ENCODE measurements at regions not wholly inside any gene's neighbourhood (a gene's known extent, or its start where the extent isn't known, plus 50 kb on each side); places are given as distances from the start of the nearest gene placed in this dataset.
"Not testable (repeated sequence)": the region's sequence is repeated elsewhere in the genome, so short reads cannot be mapped to it uniquely, and the experiment has no call there.

DNA sequence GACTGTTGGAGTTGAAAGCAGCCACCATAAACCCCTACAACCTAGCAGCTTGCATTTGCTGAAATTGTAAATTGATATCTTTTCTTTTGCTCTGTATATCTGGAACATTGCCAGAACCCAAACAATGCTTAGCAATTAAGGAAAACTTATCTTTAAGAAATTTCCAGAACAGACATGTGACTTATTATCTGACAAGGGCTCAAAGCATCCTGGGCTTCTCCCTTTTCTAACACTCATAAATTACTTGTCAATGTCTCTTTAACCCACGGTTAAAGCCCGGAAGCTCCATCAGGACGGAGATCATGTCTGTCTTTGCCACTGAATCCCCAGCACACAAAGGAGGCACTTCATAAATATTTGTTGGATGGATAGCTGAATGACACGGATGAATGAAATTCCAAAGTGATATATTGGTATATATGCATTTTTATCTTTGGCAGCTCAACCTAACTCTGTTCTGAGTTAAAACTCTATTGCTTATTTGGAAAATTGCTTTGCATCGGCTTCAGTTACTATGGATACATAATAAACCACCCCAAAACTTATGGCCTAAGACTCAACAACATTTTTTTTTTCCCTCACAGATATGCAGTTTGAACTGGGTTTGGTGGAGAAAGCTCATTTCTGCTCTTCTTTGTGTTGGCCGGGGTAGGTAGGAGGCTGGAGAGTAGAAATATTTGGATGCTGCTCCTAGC is 103.1 kb upstream of the CLINT1 start:
- H3K9me3 Mint-ChIP-seq = no peaks in the 10 kb centered on the region
- H3K4me1 Mint-ChIP-seq (ENCODE audit: low read depth) = peaks cover under 1% of the 10 kb centered on the region
- ChIA-PET CTCF (interaction anchor here (1.4 to 2.6 kb wide), 2 partner anchors 13 to 33 kb away, joined by 4 to 9 read pairs; no protein-coding TSS in a partner anchor), POLR2A (no interaction called here)
- no peak overlapping the region for H3K4me3 Mint-ChIP-seq
- DNase-seq = no peak
- intact Hi-C loops (cut with micrococcal nuclease) = no loop called here
- H3K36me3 Mint-ChIP-seq = no peaks in the 10 kb centered on the region
- peaks cover 1% of the 10 kb centered on the region for H3K27me3 Mint-ChIP-seq
- H3K27ac Mint-ChIP-seq = no peak overlapping the region

DNA sequence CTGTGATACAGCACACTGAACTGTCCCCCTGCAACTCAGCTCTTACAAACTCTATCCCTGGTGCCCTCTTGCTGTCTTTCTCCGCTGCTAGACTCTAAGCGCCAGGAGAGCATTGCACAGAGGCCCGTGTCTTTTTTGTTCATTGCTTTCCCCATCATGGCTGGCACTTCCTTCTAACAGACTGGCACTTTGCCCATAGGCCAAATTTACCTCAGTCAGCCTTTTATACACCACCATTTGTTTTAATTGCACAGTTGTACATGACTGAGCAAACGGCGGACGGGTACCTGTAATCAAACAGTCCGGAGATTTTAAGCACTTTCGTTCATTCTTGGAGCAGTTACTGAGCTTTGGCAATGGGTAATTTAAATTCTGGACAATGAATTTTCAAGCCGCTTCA is 102.2 kb upstream of the CLINT1 start:
- Mint-ChIP-seq H3K36me3 (no peaks in the 10 kb centered on the region), H3K27me3 (peaks cover 1% of the 10 kb centered on the region), H3K27ac (no peak overlapping the region), H3K4me1 (ENCODE audit: low read depth) (peaks cover 7% of the 10 kb centered on the region), H3K9me3 (no peaks in the 10 kb centered on the region), H3K4me3 (no peak overlapping the region)
- CTCF ChIA-PET = interaction anchor here (1.4 to 2.6 kb wide), 2 partner anchors 12 to 34 kb away, joined by 4 to 9 read pairs; no protein-coding TSS in a partner anchor
- intact Hi-C loops (cut with micrococcal nuclease) = no loop called here
- POLR2A ChIA-PET = no interaction called here
- DNase-seq = no peak

DNA sequence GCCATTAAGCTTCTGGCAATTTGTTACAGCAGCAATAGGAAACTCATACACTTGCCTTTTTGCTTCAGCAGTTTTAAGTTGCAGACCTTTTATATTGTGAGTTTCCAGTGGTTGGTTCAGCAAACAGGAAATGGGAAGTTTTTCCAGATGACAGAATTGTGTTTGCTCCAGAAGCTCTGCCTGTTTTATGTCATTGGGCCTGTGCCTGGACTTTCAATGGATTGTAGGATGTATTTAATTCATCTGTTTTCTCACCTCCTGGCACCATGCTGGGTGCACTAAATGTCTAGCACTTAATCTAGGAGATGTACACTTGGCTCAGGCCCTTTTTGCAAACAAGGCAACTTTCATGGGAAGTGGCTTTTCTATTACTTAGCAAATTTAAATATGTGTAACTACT is 100.4 kb upstream of the CLINT1 start:
- peaks cover 7% of the 10 kb centered on the region for H3K4me1 Mint-ChIP-seq (ENCODE audit: low read depth)
- no peaks in the 10 kb centered on the region for H3K9me3 Mint-ChIP-seq
- H3K36me3 Mint-ChIP-seq = no peaks in the 10 kb centered on the region
- peaks cover 4% of the 10 kb centered on the region for H3K27me3 Mint-ChIP-seq
- H3K4me3 Mint-ChIP-seq = no peak overlapping the region
- intact Hi-C loops (cut with micrococcal nuclease) = no loop called here
- no peak overlapping the region for H3K27ac Mint-ChIP-seq
- ChIA-PET CTCF (no interaction called here), POLR2A (no interaction called here)
- no peak for DNase-seq

DNA sequence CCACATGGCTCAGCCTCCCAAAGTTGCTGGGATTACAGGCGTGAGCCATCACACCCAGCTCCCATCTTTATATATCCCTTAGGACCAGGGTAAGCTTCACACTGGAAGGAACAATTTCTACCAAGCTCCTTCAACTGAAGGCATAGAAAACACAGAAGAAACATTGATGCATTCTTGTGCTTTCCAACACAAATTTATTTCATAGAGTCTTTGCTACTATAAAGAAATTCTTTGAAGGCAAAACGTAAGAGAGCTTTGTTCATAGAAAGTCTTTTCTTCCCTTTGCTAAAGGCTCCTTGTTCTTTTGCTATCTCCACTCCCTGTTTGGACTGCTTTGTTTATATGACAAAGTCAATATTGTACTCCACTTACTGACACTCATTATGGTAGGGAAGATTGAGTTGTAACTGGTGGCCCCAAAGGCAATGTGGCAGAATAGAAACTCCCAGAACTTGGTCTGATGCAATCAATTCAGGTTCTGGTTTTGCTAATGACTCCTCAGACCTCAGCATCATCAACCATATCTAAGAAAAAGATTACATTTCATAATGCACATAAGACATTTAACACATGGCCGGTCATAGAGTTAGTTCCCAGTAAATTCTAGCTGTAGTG is 97.4 kb upstream of the CLINT1 start:
- intact Hi-C loops (cut with micrococcal nuclease) = no loop called here
- CTCF ChIA-PET = interaction anchor here (1.5 kb wide), 1 partner anchor 7 kb away, joined by 6 read pairs; no protein-coding TSS in a partner anchor
- POLR2A ChIA-PET = no interaction called here
- peaks cover 6% of the 10 kb centered on the region for H3K27me3 Mint-ChIP-seq
- H3K9me3 Mint-ChIP-seq = no peaks in the 10 kb centered on the region
- no peak overlapping the region for H3K27ac Mint-ChIP-seq
- DNase-seq = no peak
- H3K36me3 Mint-ChIP-seq = no peaks in the 10 kb centered on the region
- H3K4me3 Mint-ChIP-seq = no peak overlapping the region
- peaks cover 7% of the 10 kb centered on the region for H3K4me1 Mint-ChIP-seq (ENCODE audit: low read depth)

DNA sequence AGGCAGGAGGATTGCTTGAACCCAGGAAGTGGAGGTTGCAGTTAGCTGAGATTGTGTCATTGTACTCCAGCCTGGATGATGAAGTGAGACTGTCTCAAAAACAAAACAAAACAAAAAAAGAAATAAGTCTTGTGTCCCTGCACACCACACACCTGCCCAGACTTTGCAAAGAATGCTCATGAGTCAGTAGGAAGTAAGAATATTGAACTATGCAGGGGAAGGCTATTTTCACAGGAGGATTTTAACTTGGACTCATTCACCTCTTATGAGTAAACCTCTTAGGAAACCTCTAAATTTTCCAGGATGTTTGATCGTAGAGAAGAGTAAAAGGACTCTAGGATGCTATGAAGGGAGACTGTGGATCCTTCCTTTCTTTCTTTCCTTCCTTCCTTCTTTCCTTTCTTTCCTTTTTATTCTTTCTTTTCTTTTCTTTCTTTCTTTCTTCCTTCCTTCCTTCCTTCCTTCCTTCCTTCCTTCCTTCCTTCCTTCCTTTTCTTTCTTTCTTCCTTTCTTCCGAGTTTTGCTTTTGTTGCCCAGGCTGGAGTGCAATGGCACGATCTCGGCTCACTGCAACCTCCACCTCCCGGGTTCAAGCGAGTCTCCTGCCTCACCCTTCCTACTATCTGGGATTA is 96.7 kb upstream of the CLINT1 start:
- DNase-seq = no peak
- peaks cover 6% of the 10 kb centered on the region for H3K27me3 Mint-ChIP-seq
- no peaks in the 10 kb centered on the region for H3K9me3 Mint-ChIP-seq
- POLR2A ChIA-PET = no interaction called here
- no peaks in the 10 kb centered on the region for H3K36me3 Mint-ChIP-seq
- intact Hi-C loops (cut with micrococcal nuclease) = no loop called here
- peaks cover 7% of the 10 kb centered on the region for H3K4me1 Mint-ChIP-seq (ENCODE audit: low read depth)
- no peak overlapping the region for H3K27ac Mint-ChIP-seq
- no peak overlapping the region for H3K4me3 Mint-ChIP-seq
- CTCF ChIA-PET = no interaction called here

DNA sequence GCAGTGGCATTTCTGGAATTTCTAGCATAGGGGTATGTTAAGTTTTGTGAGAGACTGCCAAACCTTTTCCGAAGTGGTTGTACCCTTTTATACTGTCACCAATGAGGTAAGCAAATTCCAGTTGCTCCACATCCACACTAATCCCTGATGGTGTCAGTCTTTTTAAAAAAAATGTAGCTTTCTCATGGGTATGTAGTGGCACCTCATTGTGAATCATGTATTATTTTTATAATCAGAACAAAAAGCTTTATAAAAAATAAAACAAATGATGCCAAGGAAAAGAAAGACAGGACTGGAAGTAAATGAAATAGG is 93.4 kb upstream of the CLINT1 start:
- Mint-ChIP-seq H3K9me3 (no peaks in the 10 kb centered on the region), H3K27me3 (peaks cover 9% of the 10 kb centered on the region), H3K36me3 (no peaks in the 10 kb centered on the region), H3K4me3 (no peak overlapping the region), H3K27ac (no peak overlapping the region), H3K4me1 (ENCODE audit: low read depth) (peaks cover 12% of the 10 kb centered on the region)
- intact Hi-C loops (cut with micrococcal nuclease) = no loop called here
- CTCF ChIA-PET = interaction anchor here (0.5 to 5.7 kb wide), 6 partner anchors 19 to 190 kb away, joined by 3 to 69 read pairs (median 5); no protein-coding TSS in a partner anchor
- POLR2A ChIA-PET = no interaction called here
- no peak for DNase-seq

DNA sequence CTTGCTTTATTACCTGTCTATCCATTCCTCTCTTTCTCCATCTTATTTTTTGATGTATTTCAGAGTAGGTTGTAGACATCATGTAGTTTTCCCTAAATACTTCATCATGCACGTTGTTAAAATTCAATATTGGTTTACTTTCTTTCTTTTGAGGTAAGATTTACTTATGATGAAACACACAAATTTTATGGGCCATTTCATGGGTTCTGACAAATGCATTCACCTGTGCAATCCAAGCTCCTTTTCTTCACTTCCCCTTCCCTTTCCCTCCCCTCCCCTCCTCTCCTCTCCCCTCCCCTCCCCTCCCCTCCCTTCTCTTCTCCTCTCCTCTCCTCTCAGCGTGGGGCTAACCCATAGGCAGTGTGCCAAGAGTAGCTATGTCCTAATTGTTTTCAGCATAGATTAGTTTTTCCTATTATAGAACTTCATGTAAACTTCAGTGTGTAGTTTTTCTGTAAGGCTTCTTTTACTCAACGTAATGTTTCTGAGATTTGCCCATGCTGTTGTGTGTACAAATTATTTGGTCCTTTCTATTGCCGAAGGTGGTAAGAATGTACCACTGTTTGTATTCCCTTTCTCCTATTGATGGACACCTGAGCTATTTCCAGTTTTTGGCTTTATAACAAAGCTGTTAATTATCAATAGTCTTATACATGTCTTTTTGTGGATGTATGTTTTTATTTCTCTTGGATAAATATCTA is 92.9 kb upstream of the CLINT1 start:
- no peak overlapping the region for H3K27ac Mint-ChIP-seq
- no peaks in the 10 kb centered on the region for H3K36me3 Mint-ChIP-seq
- intact Hi-C loops (cut with micrococcal nuclease) = no loop called here
- no peak overlapping the region for H3K4me3 Mint-ChIP-seq
- H3K27me3 Mint-ChIP-seq = peaks cover 9% of the 10 kb centered on the region
- H3K9me3 Mint-ChIP-seq = no peaks in the 10 kb centered on the region
- ChIA-PET POLR2A (no interaction called here), CTCF (interaction anchor here (0.5 to 5.7 kb wide), 6 partner anchors 96 to 190 kb away, joined by 3 to 95 read pairs (median 18); no protein-coding TSS in a partner anchor)
- H3K4me1 Mint-ChIP-seq (ENCODE audit: low read depth) = peaks cover 9% of the 10 kb centered on the region
- DNase-seq = no peak

DNA sequence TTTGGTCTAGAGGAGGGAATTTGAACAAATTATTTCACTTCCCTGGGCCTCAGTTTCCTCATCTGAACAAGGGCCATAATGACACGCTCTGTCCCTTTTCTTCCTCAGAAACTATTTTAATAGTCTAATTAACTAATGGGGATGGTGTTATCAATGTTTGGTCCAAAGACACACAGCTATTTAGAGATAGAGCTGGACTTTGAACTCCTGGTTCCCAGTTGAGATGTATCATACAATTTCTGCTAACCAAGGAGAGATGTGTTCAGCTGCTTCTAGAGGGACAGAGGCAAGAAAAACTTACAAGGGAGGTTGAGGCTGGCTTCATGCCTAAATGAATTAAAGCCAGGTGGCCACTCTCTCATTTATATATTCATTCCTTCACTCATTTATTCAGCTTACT is 90.6 kb upstream of the CLINT1 start:
- Mint-ChIP-seq H3K27me3 (peaks cover 6% of the 10 kb centered on the region), H3K27ac (no peak overlapping the region), H3K9me3 (no peaks in the 10 kb centered on the region), H3K4me1 (ENCODE audit: low read depth) (peaks cover 4% of the 10 kb centered on the region), H3K4me3 (no peak overlapping the region), H3K36me3 (no peaks in the 10 kb centered on the region)
- intact Hi-C loops (cut with micrococcal nuclease) = loop anchor here (2.0 kb wide), 1 partner anchor 45 kb away; no protein-coding TSS in a partner anchor
- CTCF ChIA-PET = interaction anchor here (0.8 to 5.7 kb wide), 39 partner anchors 8 to 1392 kb away, joined by 3 to 95 read pairs (median 6); partner anchors contain the start of gene CLINT1
- POLR2A ChIA-PET = no interaction called here
- DNase-seq = no peak

DNA sequence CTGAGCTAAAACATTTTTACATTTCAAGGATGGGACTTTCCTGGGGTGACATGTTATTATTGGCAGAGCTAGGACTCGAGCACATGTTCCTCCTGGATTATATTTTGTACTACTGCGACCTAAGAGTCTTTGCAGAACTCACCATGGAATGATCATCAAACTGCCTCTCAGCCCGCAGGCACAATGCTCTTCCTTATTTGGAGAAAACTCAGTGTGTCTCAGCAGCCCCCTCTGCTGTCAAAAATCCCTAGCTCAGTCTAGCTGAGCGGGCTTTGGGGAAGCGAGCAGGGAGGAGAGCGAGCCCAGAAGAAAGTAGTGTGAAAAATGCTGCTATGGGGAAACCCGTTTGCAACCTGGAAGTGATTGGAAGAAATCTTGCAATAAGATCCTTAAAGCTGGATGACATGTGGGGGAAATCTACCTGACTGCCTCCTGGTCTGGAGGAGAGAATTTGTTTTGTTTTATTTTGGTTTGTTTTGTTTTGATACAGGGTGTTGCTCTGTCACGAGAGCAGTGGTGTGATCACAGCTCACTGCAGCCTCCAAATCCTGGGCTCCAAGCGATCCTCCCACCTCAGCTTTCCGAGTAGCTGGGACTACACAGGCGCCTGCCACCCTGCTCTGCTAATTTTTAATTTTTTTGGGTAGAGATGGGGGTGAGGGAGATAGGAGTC is 89.9 kb upstream of the CLINT1 start:
- POLR2A ChIA-PET = interaction anchor here (0.6 kb wide), 1 partner anchor 1084 kb away, joined by 3 read pairs; no protein-coding TSS in a partner anchor
- peaks cover 4% of the 10 kb centered on the region for H3K4me1 Mint-ChIP-seq (ENCODE audit: low read depth)
- no peak overlapping the region for H3K27ac Mint-ChIP-seq
- DNase-seq = peak; percentile 85
- H3K4me3 Mint-ChIP-seq = no peak overlapping the region
- no peaks in the 10 kb centered on the region for H3K9me3 Mint-ChIP-seq
- peaks cover 6% of the 10 kb centered on the region for H3K27me3 Mint-ChIP-seq
- intact Hi-C loops (cut with micrococcal nuclease) = loop anchor here (1.0 to 2.0 kb wide), 4 partner anchors 46 to 187 kb away; no protein-coding TSS in a partner anchor
- H3K36me3 Mint-ChIP-seq = no peaks in the 10 kb centered on the region
- CTCF ChIA-PET = interaction anchor here (0.6 to 5.7 kb wide), 55 partner anchors 8 to 1393 kb away, joined by 3 to 95 read pairs (median 5); partner anchors contain the start of gene CLINT1

DNA sequence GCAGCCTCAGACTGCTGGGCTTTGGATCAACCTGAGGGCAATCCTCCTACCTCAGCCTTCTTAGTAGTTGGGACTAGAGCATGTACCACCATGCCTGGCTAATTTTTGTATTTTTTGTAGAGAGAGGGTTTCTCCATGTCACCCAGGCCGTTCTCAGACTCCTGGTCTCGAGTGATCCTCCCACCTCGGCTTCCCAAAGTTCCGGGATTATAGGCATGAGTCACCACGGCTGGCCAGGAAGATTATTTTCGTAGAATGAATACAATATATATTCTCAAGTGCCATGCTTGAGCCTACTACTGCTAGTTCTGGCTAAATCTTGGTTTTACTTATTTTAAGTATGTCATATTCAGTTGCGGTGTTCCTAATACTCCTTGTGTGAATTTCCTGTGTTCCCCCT is 88.2 kb upstream of the CLINT1 start:
- intact Hi-C loops (cut with micrococcal nuclease) = no loop called here
- peaks cover 4% of the 10 kb centered on the region for H3K4me1 Mint-ChIP-seq (ENCODE audit: low read depth)
- peaks cover 4% of the 10 kb centered on the region for H3K27me3 Mint-ChIP-seq
- no peaks in the 10 kb centered on the region for H3K9me3 Mint-ChIP-seq
- CTCF ChIA-PET = no interaction called here
- H3K27ac Mint-ChIP-seq = no peak overlapping the region
- no peaks in the 10 kb centered on the region for H3K36me3 Mint-ChIP-seq
- POLR2A ChIA-PET = no interaction called here
- DNase-seq = no peak
- no peak overlapping the region for H3K4me3 Mint-ChIP-seq

DNA sequence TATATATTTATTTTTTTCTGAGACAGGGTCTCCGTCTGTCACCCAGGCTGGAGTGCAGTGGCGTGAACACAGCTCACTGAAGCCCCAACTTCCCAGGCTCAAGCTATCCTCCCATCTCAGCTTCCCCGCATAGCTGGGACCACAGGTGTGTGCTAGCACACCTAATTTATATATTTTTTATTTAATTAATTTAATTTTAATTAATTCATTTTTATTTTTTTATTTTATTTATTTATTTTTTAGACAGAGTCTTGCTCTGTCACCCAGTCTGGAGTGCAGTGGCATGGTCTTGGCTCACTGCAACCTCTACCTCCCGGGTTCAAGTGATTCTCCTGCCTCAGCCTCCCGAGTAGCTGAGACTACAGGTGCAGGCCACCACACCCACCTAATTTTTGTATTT is 86.9 kb upstream of the CLINT1 start:
- H3K27me3 Mint-ChIP-seq, CTCF ChIA-PET: not testable (repeated sequence)

More for the DNA sequence above, 86.9 kb upstream of the CLINT1 start:
- H3K36me3 Mint-ChIP-seq; H3K27ac Mint-ChIP-seq; H3K4me3 Mint-ChIP-seq; POLR2A ChIA-PET; intact Hi-C loops (cut with micrococcal nuclease); H3K9me3 Mint-ChIP-seq; DNase-seq; H3K4me1 Mint-ChIP-seq (ENCODE audit: low read depth): not testable (repeated sequence)
